Left renal pelvis (tissue), 4 donors: ENCODE measurements at regions not wholly inside any gene's neighbourhood (a gene's known extent, or its start where the extent isn't known, plus 50 kb on each side); places are given as distances from the start of the nearest gene placed in this dataset.

ENCODE experiments used
- DNase-seq, 4 donors: peaks; one replicate each; pipeline ENCODE4 v3.0.0-alpha.2; 2013; ENCODE audit warnings: low read depth in 4 of 4, low spot score in 3 of 4

DNA sequence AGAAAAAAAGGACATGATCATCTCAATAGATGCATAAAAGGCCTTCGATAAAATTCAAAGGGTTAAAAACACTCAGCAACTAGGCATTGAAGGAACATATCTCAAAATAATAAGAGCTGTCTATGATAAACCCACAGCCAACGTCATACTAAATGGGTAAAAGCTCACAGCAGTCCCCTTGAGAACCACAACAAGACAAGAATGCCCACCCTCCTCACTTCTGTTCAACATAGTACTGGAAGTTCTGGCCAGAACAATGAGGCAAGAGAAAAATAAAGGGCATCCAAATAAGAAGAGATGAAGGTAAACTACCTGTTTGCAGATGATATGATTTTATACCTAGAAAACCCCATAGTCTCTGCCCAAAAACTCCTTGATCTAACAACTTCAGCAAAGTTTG lies 619.7 kb upstream of the LMCD1 start:
- no peak for DNase-seq

- DNase-seq = no peak
Measured at GRCh38 chr3:7897655-7898054, 604.0 kb upstream of the LMCD1 start.

DNA sequence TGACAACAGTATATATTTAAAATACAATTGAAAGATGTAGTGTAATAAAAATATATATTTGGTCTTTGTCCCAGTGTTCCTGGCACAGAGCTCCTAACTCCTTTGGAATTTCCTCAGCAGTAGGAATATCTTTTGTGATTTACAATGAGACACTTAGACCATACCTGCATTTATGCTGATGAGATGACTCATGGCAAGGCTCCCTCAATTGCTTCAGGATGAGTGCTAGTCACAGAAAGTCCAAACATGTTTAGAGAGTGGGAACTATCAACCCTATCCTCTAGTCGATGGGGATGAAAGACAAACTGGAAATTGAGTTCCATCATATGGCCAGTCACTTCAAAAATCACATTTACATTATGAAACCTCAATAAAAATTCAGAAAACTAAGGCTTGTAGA lies 588.3 kb upstream of the LMCD1 start:
- no peak for DNase-seq

DNA sequence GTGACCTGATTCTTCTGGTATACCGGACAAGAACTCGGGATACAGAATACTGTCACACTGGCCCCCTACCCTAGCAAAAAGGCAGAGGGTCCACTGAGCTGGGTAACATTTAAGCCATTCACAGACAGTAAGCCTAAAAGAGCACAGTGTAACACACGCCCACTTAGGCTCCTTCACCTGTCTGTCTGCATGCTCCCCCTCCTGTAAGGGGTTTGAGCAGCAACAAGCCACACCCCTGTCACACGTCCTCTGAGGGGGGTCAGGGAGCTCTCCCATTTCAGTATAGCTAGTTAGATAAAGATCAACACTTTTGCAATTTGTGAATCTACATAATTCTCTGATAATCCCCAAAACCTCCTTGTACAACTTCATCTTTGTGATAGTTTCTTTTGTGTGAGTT lies 586.3 kb upstream of the LMCD1 start:
- DNase-seq = no peak

DNA sequence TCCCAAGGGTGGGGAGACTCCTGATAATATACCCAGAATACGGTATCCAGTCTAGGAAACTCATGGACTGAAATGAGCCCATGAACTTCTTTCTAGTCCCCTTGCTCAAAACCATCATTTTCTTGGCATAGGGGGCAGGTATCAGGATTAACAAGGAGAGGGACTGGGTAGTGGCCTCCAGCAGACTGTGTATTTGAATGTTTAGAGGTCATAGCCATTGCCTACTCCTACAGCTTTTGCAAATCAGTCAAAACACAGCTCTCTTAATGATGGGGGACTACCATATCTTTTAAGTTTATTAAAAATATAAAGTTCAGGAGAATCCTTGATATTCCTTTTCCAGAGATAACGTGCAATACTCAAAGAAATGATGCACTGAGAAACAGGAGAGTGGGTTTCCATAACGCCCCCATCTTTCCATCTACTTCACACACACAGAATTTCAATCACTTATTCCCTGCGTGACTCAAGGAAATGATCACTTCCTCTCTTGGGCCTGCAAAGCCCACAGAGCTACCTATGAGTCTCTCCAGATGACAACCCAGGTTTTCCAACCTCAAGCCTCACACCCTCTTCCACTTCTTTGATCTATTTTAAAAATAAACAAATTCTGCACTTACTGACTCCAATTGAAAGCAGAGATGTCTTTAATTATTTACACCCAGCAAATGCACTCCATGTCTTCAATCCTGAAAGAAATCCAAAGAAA lies 584.0 kb upstream of the LMCD1 start:
- no peak for DNase-seq

- no peak for DNase-seq
Measured at GRCh38 chr3:7920211-7920610, 581.4 kb upstream of the LMCD1 start.

DNA sequence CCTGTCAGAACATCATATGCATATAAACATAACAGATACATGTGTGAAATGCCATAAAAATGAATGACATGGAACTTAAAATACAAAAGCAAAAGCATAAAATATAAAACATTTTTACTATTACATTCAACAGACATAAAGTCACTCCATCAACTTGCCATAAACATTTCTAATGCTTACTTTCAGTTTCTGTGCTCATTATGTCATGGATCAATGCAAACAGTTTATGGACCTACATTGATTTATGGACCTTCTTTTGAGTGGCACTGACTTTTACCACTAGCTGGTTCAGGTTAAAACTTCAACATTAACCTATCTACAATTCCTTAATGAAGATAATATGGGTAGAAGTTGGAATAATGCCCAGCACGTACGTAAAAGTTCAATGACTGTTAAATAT lies 577.4 kb upstream of the LMCD1 start:
- no peak for DNase-seq

DNA sequence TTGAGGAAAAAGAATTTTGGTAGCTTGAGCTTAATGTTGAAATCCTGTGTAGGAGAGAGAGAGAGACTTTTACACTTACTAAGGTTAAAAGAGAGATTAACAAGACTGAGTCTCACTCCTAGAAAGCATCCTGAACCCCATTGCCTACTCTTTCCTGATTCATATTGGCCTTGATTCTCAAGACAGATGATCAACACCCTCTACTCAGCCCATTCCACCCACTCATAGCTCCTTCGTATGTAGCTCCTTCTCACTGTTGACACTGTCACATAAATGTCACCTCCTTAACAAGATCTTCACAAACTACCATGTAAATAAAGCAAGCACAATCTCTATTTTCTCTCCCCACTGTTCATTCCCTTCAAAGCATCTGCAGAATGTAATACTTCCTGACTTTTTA lies 574.6 kb upstream of the LMCD1 start:
- no peak for DNase-seq

GRCh38 chr3:7927864-7928263 lies 573.8 kb upstream of the LMCD1 start:
- no peak for DNase-seq

DNA sequence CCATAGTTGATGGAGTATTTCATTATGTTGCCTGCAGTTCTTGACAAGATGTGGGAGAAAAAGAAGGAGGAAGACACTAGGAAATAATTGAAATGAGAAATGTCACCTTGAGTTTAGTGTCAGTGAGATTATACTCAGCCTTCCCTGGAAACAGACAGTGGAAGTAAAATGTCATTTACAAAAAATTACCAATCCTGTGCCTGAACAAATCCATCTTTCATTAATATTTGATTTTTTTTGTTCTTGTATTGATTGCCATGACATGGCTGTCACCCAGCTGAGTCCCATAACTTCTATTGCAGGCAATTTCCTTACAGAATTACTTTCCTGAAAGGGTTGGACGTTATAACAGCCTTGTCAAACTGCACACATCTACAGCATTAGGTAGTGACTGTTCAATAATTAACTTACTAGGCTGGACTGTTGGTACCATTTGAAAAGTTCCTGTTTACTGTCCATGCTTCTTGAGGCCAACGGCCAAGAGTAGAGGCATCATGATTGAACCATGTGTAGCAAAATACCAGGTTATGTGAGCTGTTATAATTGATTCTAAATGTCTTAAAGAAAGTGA lies 572.2 kb upstream of the LMCD1 start:
- no peak for DNase-seq

GRCh38 chr3:7934362-7934761 lies 567.3 kb upstream of the LMCD1 start:
- no peak for DNase-seq

DNA sequence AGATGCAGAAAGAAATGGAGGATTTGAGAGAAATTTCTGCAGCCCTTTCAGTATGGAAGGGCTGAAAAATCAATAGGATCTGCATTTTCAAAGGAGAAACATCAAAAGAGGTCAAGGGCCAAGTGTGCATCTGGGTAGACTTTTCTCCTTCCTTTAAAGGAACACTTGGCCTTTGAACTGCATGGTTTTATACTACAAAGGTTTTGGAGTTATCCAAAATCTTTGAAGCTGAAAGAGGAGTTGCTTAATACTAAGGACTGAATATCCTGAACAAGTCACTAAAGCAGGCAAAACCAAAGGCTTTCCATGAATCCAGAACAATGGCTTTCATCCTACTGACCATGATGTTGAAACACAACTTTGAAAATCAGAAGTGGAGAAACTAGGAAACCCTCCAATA lies 553.7 kb upstream of the LMCD1 start:
- DNase-seq = no peak

DNA sequence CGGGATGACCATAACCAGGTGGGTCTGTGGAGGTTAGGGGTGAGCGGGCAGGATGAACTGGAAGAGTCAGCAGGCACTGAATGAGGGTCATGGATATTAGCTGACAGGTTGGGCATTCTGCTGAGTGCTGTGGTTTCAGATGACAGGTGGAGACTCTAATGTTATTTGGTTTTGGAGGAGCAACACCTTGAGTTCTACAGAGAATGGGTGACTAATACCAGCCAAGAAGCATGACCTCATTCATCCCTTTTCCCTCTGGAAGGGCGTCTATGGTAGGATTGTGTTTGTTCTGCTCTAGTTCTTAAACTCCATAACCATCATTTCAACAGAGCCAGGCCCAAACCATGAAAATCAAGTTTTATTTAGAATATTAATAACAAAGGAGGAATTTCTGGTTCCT lies 550.7 kb upstream of the LMCD1 start:
- DNase-seq = no peak

DNA sequence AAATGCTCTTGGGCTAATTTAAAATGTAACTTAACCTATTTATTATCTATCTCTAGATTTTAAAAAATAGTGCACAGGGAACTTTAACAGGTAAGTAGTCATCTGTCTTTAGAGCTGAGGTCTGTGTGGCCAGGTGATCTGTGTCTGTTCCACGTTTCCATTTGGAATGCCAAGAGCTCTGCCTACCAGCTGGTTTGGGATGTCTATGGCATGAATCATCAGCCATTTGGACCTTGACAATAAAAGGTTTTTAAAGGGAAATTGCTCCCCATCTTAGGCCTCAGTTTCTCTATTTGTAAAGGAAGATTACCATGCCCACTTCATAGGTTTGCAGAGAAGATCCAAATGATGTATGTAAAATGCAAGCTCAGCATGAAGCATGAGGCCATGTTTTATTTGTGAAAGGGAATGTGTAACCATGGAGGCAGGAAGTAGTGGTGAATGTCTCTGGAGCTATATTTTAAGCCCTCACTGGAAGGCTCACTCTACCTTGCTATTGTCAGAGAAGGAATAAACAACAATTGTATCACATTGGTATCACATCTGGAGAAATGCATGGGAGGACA lies 548.1 kb upstream of the LMCD1 start:
- no peak for DNase-seq

GRCh38 chr3:7957024-7957423 lies 544.6 kb upstream of the LMCD1 start:
- no peak for DNase-seq

DNA sequence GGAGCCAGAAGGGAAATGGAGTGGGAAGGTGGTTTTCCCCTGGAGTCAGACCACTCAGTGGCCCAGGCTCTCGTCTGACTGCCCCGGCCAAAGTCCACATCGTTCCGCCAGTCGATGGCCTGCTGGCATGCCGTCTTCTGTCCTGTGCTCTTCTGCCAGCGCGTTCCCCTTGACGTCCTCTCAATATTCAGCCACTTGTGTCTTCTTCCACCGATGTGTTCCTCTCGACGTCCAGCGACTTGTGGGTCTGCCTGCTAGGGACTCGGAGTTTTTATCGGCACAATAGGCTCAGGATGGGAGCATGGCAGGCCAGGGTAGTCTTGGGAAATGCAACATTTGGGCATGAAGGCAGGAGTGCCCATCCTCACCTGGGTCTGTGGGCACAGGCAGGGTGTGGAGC lies 542.5 kb upstream of the LMCD1 start:
- DNase-seq = no peak

DNA sequence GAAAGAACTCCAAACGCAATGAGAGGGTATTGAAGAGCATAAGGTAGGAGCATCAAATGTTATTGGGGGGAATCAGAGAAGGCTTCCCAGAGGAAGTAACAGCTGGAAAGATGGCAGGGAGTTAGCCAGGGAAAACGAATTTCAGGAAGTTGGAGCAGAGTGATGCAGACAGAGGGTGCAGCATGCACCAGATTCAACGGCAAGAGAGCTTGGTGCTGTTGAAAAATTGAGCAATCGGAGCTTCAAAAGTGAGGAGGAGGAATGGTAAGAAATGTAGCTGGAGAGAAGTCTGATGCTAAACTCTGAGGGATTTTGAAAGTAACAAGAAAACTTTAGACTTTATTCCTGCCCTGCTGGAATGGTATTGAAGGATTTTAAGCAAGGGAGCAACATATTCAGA lies 541.0 kb upstream of the LMCD1 start:
- no peak for DNase-seq

DNA sequence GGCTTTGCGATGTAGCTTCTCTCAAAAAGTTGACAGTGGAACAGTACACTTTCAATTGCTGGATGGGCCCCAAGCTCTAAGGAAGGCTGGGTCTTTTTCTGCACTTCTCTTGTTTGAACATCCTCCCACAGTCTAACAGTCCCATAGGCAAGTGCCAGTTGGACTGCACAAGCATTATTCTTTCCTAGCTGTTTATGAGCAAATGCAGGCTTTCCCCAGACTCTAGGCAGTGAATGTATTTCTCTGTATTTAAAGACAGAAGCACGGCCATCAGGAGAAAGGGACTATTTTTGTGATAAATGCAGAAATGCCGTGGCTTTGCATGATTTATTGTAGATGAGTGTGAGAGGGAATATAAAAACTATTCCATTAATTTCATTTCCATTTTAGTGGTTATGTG lies 539.3 kb upstream of the LMCD1 start:
- no peak for DNase-seq

GRCh38 chr3:7964899-7965298 lies 536.7 kb upstream of the LMCD1 start:
- no peak for DNase-seq

GRCh38 chr3:7973006-7973405 lies 528.6 kb upstream of the LMCD1 start:
- DNase-seq = no peak

- DNase-seq = peak; percentile 14 to 26 (median 19)
Measured at GRCh38 chr3:7977245-7978086, 524.2 kb upstream of the LMCD1 start.

DNA sequence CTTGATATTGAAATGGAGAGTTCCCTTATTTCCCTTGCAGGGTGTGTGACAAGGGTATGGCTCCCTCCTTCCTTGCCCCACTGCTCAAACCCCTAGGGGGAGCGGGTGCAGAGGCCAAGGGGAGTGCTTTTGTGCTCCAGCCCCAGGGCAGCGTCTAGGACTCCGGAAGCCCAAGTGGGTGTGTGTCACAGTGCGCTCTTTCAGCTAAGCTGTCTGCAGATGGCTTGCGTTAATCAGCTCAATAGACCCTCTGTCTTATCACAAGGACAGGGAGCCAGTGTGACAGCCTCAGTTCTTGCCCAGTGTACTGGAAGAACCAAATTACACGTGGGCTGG lies 523.6 kb upstream of the LMCD1 start:
- no peak for DNase-seq
